Activated CD8-positive, alpha-beta memory T cell treated with anti-CD3 and anti-CD28 coated beads for 48 hours (primary cell): ENCODE measurements at regions not wholly inside any gene's neighbourhood (a gene's known extent, or its start where the extent isn't known, plus 50 kb on each side); places are given as distances from the start of the nearest gene placed in this dataset.

Experiments
- DNase-seq, 3 experiments: peaks; one replicate each; pipeline ENCODE4 v3.0.0-alpha.2; 2020; ENCODE audit warnings: low read depth in 2 of 3, low spot score in 2 of 3

DNA sequence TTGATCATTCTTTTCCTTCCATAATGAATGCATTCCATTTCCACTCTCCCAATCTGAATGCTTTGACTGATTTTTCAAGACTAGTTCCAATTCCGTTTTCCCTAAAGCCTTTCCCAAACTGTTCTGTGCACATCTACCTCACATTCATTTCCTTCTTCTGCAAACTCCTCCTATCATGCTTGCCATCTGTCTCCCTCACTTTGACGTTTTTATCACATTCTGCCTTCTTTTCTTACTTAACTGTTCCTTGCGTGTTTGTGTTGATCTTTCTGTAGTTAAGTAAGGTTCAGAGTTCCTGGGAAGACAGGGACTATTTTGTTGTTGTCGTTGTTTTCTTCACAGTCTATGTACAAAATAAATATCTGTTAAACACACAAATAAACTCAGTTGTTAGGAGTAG lies 179.0 kb downstream of the NXPE2 start:
- no peak for DNase-seq

- no peak for DNase-seq
These were observed 186.6 kb downstream of the NXPE2 start for GRCh38 chr11:114864896-114865295.

- DNase-seq, result no peak
These were observed 197.9 kb downstream of the NXPE2 start for GRCh38 chr11:114876234-114876633.

DNA sequence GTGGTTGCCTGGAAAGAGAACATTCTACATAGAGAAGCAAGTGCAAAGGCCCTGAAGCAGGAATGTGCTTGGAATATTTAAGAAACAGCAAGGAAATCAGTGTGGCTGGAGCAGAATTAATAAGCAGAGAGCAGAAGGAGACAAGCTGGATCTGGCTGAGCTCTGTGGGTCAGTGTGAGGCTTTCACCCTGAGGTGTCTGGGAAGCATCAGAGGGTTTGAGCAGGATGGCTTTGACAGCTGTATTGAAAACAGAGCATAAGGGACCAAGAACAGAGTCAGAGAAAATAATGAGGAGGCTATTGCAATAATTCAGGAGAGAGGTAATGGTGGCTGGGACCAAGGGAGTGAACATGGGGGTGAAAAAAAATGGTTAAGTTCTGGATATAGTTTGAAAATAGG lies 199.6 kb downstream of the NXPE2 start:
- no peak for DNase-seq

GRCh38 chr11:114880442-114880841 lies 202.1 kb downstream of the NXPE2 start:
- DNase-seq, result no peak

DNA sequence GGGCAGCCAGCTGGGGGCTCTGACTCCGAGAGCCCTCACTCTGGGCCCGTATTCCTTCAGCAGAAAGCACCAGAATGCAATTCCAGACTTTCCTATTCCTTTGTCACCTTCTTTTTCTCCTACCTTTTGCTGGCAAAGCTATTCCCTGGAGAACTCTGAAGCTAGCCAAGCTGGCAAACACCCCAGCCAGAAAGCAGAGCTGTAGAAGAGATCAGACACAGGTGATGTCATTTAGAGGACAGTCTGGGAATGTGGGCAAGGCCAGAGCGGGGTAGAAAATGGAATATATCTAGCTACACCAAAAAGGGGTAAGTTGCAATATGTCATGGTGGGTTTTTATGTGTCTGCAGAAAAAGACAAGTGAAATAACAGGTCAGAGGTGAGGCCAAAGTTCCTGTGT lies 205.1 kb downstream of the NXPE2 start:
- no peak for DNase-seq

DNA sequence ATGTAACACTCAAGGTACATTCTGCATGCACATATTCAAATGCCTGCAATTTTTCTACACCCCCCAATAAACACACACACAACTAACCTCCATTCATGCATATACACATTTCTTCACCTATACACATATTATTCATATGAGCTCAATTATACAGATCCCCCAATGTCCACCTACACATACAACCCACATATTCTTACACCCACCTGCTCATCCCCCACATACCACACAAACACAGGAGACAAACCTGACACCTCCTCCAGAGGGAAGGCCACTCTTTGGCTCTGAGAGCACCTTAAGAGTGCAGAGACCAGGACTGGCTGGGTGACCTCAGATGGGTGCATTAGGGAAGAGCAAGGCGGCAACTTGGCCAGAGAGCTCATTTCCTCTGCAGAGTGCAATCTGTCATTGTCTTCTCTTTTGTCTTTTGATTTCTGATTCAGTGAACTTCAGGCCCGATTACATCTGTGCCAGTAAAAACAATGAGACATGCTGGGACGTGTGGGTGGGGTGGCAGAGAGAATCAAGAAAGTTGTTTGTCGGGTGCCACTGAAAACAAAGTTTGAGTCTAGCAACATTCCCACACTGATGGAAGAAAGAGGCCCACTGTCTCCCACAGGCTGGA lies 208.4 kb downstream of the NXPE2 start:
- DNase-seq, result no peak

- DNase-seq, result no peak
These were observed 211.3 kb downstream of the NXPE2 start for GRCh38 chr11:114889594-114890011.

GRCh38 chr11:114890038-114890437 lies 211.7 kb downstream of the NXPE2 start:
- no peak for DNase-seq

DNA sequence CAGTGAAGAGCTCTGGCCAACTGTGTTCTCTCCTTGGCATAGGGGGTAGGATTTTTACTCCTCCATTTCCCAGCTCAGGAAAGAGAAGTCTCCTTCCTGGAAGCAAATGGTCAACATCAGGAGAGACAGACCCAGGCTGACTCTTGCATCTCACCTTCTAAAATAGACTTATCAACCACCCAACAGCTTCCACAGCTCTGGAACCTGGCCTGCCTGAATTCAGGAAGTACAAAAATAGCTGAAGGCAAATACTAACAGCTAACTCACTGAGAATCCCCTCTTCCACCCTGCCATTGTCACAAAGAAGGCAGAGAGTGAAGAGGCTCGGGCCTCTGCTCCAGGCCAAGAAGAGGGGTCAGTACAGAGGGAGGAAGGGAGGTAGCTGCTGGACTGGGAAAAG lies 213.6 kb downstream of the NXPE2 start:
- no peak for DNase-seq

DNA sequence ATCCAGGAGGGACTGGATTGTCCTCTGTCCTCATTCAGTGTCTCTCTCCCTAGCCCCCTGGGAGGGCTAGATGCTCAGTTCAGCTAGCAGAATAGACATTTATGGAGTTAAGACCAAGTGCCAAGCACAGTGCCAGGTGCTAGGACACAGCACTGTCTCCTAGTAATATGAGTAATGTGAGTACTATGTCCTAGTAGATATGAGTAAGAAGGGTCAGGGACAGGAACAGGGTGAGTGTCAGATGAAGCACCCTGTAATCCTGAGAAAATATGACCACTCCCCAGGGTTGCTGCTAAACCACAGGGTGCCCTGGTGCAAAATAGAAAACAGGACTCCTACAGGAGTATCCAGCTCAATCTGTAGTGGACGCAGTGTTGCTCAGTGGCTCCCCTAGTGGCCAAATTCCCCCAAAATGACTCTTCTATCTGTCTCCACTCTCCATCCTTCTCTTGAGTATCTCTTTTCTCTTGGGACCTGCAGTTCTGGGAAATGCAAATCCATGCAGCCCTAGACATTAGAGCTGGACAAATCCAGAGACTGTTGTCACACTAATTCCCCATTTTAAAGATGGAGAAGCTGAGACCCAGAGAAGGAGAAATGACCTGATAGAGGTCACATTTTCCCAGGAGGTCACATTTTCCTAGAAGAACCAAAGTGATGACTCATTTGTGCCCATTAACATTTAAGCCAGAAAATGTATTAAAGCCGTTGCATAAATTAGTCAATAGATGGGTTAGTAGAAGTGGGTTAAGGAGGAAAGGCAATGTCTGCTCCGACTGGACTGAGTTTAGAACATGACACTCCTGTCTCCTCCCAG lies 214.3 kb downstream of the NXPE2 start:
- peak in 1 of 3 experiments; percentile 9 for DNase-seq

DNA sequence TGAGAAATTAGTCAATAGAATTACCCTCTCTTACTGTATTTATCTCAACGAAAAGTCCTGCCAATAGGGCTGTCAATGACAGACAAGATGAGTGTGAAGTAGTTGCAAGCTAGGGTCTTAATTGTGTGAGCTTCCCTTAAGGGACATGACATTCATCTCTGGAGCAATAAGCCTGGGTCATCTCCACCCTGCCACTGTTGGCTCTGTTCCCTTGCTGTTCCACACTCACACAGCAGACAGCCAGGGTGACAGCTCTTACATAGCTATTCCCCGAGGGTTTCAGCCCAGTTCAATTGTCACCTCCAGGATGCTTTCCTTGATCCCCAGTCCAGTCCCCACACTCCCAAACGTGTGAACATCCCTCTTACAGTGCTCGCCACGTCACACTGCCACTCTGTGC lies 215.0 kb downstream of the NXPE2 start:
- DNase-seq, result no peak

DNA sequence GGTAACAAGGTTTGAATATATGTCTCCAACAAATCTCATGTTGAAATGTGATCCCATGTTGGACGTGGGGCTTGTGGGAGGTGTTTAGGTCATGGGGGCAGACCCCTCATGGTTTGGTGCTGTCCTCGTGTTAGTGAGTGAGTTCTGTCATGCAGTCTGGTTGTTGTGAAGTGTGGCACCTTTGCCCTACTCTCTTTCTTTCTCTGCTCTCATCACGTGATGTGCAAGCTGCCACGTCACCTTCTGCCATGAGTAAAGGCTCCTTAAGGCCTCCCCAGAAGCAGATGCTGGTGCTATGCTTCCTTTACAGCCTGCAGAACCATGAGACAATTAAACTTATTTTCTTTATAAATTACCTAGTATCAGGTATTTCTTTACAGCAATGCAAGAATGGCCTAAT lies 218.3 kb downstream of the NXPE2 start:
- no peak for DNase-seq

- DNase-seq, result no peak
These were observed 231.5 kb downstream of the NXPE2 start for GRCh38 chr11:114909866-114910265.

DNA sequence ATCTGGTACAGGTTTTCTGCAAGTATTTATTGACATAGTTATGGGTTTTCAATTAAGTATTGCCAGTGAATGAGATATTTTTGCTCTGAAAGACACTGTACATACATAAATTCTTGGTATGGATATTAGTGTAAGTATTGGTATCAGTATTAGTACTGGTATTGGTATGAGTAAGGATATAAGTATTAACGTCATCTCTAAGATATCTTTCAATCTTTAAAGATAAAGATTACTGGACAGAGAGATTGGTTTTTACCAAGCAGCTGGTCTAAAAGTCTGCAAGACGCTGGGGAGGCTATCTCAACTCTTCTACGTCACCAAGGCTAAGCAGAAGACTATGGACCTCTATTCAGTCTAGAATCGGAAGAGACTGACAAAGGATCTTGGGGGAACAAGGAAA lies 234.5 kb downstream of the NXPE2 start:
- DNase-seq, result no peak

DNA sequence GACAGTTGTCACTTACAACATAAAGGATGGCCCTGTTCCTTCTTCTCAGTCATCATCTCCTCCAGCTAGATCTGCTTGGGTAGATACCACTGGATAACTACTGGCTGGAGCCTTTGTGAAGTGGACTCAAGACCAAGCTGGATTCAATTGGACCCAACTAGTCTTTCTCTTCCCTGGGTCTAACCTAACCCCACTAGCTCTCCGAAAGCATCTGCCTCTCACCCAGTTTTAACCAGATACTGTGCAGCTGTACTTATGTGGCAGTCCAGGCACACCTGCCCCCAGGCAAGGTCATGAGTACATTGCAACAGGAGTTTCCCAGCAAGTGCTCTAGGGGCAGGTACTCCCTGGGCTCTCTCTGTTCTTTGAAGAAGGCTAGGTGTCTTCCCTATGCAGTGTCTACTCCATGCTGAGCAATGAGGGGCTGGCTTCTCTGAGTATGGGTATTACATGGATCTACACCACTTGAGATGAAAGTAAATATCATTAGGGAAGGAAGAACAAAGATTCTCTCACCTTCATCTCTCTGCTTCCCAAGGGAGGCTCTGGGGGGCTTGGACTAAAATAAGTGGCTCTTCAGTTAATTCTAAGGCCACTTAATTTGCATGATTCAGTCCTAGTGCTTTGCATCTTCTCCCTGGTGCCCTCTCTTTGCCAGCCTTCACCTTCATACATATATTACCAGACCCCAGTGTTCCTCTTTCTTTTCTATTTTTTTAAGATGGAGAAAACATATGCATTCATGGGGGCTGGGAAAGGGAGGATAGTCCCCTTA lies 236.1 kb downstream of the NXPE2 start:
- DNase-seq, result no peak

- DNase-seq, result no peak
These were observed 237.8 kb downstream of the NXPE2 start for GRCh38 chr11:114915871-114916805.

DNA sequence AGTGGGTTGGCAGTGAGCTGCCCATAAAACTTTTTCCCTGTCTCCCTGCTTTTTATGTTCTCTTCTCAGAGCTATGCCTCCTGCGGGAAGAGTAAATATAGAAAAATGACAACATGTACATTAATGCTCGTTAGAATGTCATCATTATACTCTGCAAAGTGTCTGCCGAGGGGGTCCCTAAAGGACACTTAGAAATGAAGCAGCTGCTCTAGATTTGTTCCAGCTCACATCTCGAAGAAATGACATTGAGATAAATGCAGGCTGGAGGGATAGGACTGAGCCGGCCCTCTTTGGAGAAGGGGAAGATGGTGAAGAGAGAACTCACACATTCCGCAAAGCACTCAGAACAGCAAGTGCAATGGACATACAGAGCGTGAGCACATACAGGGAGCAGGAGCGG lies 240.0 kb downstream of the NXPE2 start:
- no peak for DNase-seq

DNA sequence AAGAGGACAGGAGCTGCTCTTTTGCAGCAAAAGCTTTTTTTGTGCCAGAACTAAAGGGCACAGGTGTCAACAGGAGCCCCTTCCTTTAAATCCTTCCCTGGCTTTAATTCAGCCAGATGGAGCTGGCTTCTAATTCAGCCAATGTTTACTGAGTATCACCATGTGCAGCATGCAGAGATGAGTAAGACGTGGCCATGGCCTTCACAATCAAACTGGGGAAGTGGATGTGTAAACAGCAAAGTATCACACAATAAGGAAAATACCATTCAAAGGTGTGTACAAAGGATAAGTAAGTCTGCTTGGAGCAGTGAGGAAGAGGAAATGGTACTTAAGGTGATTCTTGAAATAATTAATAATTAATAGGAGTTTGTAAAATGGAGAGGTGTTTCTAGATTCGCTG lies 243.4 kb downstream of the NXPE2 start:
- DNase-seq, result no peak

DNA sequence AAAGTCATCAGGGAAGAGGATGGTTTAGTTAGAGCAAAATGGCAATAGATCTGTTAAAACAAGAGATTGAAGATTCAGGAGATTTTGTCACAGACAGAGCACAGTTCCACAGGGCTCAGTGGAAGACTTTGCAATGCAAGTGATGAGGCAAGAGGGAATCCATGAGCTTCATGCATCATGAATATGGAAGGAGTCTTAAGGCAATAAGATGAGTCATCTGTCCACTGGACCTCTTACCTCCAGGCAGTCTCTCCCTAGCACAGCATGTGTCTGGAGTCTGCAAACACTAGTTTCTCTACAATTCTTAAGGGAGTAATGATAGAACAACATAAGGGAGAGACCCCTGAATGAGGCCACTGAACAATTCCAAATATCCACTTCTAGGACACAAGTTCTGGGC lies 245.7 kb downstream of the NXPE2 start:
- DNase-seq, result no peak

DNA sequence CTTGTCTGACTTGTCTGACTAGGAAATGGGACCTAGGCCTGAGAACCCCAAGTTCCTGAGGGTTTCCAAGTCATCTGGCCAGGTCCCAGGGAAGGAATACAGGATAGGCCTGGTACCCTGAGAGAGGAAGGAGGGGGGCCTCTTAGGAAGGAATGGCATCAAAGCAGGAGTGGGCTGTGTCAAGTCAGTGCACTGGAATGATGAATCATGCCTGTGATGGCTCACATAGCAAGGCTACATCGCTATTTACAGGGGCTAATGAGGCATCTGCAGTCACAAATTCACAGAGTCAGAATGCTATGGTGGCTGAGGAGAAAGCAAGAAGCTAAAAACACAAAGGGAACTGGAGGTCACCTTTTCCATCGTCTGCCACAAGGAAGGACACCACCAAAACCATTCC lies 247.3 kb downstream of the NXPE2 start:
- no peak for DNase-seq
